NCI-H345 (cell line): ENCODE measurements at regions not wholly inside any gene's neighbourhood (a gene's known extent, or its start where the extent isn't known, plus 50 kb on each side); places are given as distances from the start of the nearest gene placed in this dataset.
A peak's percentile ranks its signal among the peaks of the same experiment; 100 is the strongest.

Experiments
- DNase-seq: peaks from one replicate; lab custom pipeline; 2025; lab: John Stamatoyannopoulos, UW

- no peak for DNase-seq
These were observed 206.8 kb downstream of the ZNF326 start for GRCh38 chr1:90201467-90202358.

- DNase-seq, result no peak
These were observed 205.8 kb downstream of the ZNF326 start for GRCh38 chr1:90200646-90201205.

DNA sequence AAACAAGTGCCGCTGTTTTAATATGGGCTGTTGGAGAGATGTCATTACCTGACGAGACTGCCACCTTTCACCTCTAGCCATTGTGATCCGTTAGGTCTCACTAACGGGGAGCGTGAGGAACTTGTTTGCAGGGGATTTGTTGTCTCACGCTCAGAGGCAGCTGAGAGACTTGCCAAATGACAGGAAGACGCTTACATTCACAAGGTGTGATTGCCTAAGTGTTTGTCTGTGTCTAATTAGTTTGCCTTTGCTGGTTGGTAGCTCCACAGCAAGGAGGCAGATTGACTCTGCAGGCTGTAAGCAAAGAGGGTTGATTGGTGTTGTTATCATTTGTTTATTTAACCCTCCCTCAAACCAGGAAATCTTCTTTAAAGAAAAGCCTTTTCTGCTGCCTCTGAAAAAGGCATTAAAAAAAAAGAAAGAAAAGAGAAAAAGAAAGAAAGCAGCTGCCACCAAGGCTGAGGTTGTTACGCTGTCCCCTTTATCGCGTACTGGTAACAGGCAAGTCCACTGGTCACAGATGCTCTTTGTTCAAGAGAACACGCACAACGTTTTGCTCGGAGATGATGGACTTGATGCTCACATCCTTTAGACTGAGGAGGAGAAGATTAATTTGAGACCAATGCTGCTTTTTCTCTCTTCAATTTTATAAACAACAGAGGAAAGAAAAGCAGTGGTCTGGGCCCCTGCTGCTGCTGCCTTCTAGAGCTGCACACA lies 203.9 kb downstream of the ZNF326 start:
- peak; percentile 39 for DNase-seq

- no peak for DNase-seq
These were observed 198.2 kb downstream of the ZNF326 start for GRCh38 chr1:90193116-90193515.

DNA sequence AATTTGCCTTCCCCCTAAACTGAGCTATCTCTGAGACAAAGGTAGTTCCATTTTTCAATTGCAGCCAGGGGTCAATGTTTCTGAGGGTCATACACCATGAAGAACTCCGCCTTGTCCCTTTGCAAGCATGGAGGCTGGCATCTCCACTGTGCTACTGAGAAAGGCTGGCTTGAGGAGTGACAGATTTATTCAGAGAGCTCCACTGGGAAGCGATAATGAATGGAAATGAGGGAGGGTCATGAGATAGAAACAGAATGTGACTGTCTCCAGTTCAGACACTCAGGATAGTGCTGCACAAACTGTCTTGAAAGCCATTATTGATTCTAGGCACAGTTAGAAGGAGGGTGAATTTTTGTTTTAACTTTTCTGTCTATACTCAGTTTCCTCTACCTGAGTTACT lies 197.5 kb downstream of the ZNF326 start:
- DNase-seq, result no peak

GRCh38 chr1:90190523-90190922 lies 195.6 kb downstream of the ZNF326 start:
- DNase-seq, result no peak

DNA sequence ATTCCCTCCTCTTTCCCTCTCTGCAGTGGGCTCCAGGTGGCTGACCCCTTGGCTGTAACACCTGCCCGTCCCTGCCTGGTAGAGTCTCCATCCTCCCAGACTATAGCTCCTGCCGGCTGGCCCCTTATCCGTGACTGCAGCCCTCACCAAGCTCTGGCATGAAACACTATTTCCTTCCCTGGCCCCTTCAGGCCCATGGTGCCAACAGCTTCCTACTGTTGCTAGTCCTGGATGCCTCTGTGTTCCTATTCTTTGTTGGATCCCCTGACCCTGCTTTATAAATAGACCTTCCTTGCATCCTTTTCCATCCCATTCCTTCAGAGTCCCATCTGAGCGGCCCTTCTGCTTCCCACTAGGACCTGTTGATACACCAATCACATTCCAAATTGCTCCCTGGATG lies 195.0 kb downstream of the ZNF326 start:
- no peak for DNase-seq

DNA sequence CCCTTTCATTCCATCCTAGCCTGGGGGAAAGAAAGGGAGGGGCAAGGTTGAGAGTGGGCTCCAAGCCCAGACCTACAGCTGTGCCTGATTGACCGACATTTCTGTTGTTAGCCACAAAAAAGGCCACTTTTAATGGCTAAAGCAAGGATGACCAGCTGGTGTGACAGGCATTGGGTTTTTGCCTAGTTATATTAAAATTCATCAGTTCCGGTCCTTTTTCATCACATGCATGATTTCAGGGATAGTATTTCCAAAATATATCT lies 192.3 kb downstream of the ZNF326 start:
- no peak for DNase-seq

GRCh38 chr1:90186506-90187322 lies 191.8 kb downstream of the ZNF326 start:
- no peak for DNase-seq

GRCh38 chr1:90176530-90176929 lies 181.6 kb downstream of the ZNF326 start:
- no peak for DNase-seq

- no peak for DNase-seq
These were observed 180.7 kb downstream of the ZNF326 start for GRCh38 chr1:90175490-90176167.

DNA sequence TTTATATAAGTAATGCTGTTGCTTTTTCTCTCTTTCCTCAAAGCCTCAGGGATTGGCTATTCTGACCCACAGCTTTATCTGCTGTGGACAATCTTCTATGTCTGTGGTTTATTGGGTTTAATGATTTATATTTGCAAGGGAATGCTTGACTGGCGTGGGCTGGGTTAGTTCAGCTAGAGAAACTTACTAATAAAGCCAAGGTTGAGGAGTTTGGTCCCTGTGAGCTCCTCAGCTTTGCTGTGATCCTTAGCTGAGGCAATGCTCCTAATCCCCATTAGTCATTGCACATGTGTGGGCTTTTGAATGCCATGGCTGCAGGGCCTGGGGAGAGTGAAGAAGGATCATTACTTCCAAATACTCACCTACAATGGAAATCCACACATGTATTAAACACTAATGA lies 179.3 kb downstream of the ZNF326 start:
- no peak for DNase-seq

- no peak for DNase-seq
These were observed 167.3 kb downstream of the ZNF326 start for GRCh38 chr1:90162216-90162615.

DNA sequence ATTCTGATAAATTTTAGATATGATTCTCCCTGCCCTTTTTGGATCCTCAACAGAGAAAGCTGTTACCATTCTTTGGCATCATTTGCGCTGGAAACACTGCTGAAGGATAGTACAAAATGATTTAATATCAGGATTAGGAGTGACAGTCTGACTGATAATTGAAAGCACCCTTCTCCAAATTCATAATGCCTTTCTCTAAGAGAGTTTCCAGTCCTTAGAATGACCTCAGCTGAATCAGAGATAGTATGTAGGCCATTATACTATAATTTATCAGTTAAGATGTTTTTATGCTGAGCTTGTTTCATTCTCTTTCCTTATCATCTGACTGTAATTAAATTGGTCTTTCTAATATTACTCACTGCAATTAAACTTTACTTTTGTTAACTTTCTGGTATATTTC lies 166.7 kb downstream of the ZNF326 start:
- no peak for DNase-seq

DNA sequence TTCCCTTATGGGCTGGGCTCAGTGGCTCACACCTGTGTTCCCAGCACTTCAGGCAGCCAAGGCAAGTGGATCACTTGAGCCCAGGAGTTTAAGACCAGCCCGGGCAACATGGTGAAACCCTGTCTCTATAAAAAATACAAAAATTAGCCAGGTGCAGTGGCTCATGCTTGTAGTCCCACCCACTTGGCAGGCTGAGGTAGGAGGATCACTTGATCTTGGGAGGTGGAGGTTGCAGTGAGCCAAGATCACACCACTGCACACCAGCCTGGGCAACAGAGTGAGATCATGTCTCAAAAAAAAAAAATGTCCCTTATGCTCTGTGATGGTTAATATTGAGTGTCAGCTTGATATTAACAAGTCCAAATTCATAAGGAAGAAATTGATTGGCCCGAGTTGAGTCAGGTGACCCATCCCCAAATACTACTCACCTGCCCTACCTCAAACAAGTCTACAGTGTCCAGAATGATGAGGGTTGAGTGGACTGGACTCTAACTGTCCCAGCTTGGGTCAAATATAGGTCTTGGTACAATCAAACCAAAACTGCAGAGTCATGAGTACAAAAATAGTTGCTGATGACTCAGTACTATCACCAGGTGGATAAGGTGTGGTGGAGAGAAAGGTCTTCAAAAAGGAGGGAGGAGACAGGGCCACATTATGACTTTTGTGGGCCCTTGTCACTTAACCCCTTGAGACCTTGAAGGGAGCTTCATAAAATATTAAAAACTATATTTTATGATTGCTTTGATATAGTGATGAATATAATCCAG lies 161.0 kb downstream of the ZNF326 start:
- DNase-seq, result no peak

- peak; percentile 29 for DNase-seq
These were observed 159.8 kb downstream of the ZNF326 start for GRCh38 chr1:90154711-90155110.

GRCh38 chr1:90149101-90149500 lies 154.2 kb downstream of the ZNF326 start:
- no peak for DNase-seq

- no peak for DNase-seq
These were observed 152.2 kb downstream of the ZNF326 start for GRCh38 chr1:90147093-90147492.

DNA sequence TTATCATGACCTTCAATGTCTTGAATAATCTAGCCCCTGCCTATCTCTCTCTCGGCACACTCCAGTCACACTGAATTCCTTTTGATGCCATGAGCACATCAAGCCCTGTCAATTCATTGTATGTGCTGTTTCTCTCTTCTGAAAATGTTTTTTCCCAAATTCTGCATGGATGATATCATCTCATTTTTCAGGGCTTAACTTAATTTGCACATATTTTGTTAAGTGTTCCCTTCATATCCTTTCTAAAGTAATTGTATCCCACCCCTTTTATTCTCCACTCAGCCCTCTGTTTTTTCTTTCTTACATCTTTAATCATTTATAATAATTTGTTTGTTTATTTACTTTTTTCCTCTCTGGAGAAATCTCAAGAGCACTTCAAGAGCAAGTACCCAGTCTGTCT lies 149.9 kb downstream of the ZNF326 start:
- no peak for DNase-seq

- DNase-seq, result no peak
These were observed 148.7 kb downstream of the ZNF326 start for GRCh38 chr1:90143591-90143990.

GRCh38 chr1:90142697-90143096 lies 147.8 kb downstream of the ZNF326 start:
- DNase-seq, result no peak
